ENCODE measurements at regions not wholly inside any gene's neighbourhood (a gene's known extent, or its start where the extent isn't known, plus 50 kb on each side); places are given as distances from the start of the nearest gene placed in this dataset.

DNA sequence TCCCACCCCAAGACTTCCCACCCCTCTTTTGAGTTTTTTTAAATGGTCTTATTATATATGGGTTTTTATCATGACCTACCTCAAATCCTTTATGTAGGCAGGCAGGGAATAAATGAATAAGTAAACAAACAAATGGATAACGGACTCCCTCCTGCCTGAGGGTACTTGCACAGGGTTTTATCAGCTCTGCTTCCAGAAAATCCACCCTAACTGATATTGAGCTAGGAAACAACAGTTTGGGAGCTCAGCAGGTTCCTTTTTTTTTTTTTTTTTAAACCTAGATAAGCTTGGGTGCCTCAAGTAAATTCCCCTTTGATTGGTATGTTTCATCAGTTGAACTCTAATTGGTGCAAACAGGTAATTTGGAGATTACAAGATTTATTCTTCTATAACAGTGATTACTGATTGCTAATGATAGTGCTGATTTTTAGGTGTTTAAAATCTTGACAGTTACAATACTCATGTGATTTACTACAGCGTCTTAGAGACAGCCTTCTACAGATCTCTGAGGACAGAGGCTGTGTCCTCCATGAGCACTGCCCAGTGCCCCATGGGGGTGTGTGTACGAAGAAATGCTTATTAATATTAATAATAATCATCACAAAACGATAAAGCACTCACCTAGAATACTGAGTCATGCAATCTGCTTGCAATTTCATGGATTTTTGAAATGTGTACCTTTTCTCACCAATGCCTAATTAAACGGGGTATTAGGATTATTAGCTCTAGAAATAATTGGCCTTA lies 347.4 kb downstream of the RRAGC start:
- H3K27me3 ChIP-seq (ENCODE audit: insufficient read depth, low read length): no peaks in the 10 kb centered on the region

More for the DNA sequence above, 347.4 kb downstream of the RRAGC start:
- Histone ChIP-seq H2AFZ (ENCODE audit: low read length) (no peak overlapping the region), H4K91ac (ENCODE audit: insufficient read length, low read depth, low read length) (no peak overlapping the region), H3K79me2 (ENCODE audit: insufficient read depth, low read length) (no peaks in the 10 kb centered on the region), H3K23me2 (ENCODE audit: insufficient read length, low read depth, low read length, poor library complexity, severe bottlenecking) (no peaks in the 10 kb centered on the region), H2BK15ac (ENCODE audit: low read depth, low read length) (no peak overlapping the region), H2BK20ac (ENCODE audit: low read depth, low read length, poor library complexity, severe bottlenecking) (no peak overlapping the region), H3K18ac (ENCODE audit: insufficient read length, low read depth, low read length) (no peak overlapping the region), H3K79me1 (ENCODE audit: insufficient read depth, low read depth, low read length, poor library complexity, severe bottlenecking) (no peaks in the 10 kb centered on the region), H3K4ac (ENCODE audit: low read depth, low read length) (no peak overlapping the region), H4K20me1 (ENCODE audit: control insufficient read depth, insufficient read depth, insufficient read length) (no peaks in the 10 kb centered on the region), H4K5ac (ENCODE audit: insufficient read length, low read depth, low read length) (no peak overlapping the region), H2BK5ac (ENCODE audit: insufficient read length, low read length) (no peak overlapping the region), H3K14ac (ENCODE audit: insufficient read depth, low read length) (no peak overlapping the region), H3K9me3 (ENCODE audit: control insufficient read depth, low read depth, low read length) (no peaks in the 10 kb centered on the region), H2BK12ac (ENCODE audit: insufficient read length, low read depth, low read length) (no peak overlapping the region), H3K56ac (ENCODE audit: insufficient read length, low read depth, low read length) (no peak overlapping the region), H3K9ac (ENCODE audit: extremely low read depth, insufficient read length, low read length) (no peak overlapping the region), H3K27ac (ENCODE audit: insufficient read length, low read depth, low read length) (no peak overlapping the region), H2BK120ac (ENCODE audit: low read depth, low read length, poor library complexity, severe bottlenecking) (no peak overlapping the region), H4K8ac (replicated peaks; ENCODE audit: insufficient read length, low read depth, low read length) (no peak overlapping the region), H3K23ac (ENCODE audit: insufficient read length, low read depth, low read length) (no peak overlapping the region), H3K4me1 (ENCODE audit: insufficient read depth, low read length) (peaks cover 3% of the 10 kb centered on the region; the same call in 1 of the 2 replicates), H3K4me2 (ENCODE audit: insufficient read depth, insufficient read length, low read length) (no peak overlapping the region), H2AK5ac (ENCODE audit: insufficient read length, low read length) (no peak overlapping the region), H3T11ph (ENCODE audit: low read length) (no peak overlapping the region)
- no peak for DNase-seq
- H3K4me1 Mint-ChIP-seq: peaks cover 27 to 32% of the 10 kb centered on the region in 2 experiments
- no peak overlapping the region for H3K27ac Mint-ChIP-seq
- H3K27me3 Mint-ChIP-seq (ENCODE audit: low read depth): peaks cover 2% of the 10 kb centered on the region; the same call in 1 of the 2 replicates
- H3K9me3 Mint-ChIP-seq: no peaks in the 10 kb centered on the region
- no CpG with 5 or more reads among the region's 5 CpGs for WGBS (ENCODE audit: extremely low coverage, insufficient read length, low lambda C conversion rate)
- H3K36me3 Mint-ChIP-seq (ENCODE audit: insufficient read depth in 1 of 3, low read depth in 3 of 3): no peaks in the 10 kb centered on the region
- no peak overlapping the region for H3K4me3 Mint-ChIP-seq
- TF ChIP-seq, protein P1, sequence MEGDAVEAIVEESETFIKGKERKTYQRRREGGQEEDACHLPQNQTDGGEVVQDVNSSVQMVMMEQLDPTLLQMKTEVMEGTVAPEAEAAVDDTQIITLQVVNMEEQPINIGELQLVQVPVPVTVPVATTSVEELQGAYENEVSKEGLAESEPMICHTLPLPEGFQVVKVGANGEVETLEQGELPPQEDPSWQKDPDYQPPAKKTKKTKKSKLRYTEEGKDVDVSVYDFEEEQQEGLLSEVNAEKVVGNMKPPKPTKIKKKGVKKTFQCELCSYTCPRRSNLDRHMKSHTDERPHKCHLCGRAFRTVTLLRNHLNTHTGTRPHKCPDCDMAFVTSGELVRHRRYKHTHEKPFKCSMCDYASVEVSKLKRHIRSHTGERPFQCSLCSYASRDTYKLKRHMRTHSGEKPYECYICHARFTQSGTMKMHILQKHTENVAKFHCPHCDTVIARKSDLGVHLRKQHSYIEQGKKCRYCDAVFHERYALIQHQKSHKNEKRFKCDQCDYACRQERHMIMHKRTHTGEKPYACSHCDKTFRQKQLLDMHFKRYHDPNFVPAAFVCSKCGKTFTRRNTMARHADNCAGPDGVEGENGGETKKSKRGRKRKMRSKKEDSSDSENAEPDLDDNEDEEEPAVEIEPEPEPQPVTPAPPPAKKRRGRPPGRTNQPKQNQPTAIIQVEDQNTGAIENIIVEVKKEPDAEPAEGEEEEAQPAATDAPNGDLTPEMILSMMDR (conservative IDR thresholded peaks at IDR 0.05): no peak

Measured in H9 (cell line).